ENCODE measurements at regions not wholly inside any gene's neighbourhood (a gene's known extent, or its start where the extent isn't known, plus 50 kb on each side); places are given as distances from the start of the nearest gene placed in this dataset.

GRCh38 chr9:18405240-18405639 is 68.7 kb upstream of the ADAMTSL1 start:
- no peak for DNase-seq

- DNase-seq = no peak
These were observed 63.0 kb upstream of the ADAMTSL1 start for GRCh38 chr9:18410983-18411382.

- DNase-seq = no peak
These were observed 52.6 kb upstream of the ADAMTSL1 start for GRCh38 chr9:18421391-18421790.

- DNase-seq = no peak
These were observed 51.5 kb upstream of the ADAMTSL1 start for GRCh38 chr9:18422296-18423036.

GRCh38 chr9:18423791-18424531 is 50.0 kb upstream of the ADAMTSL1 start:
- DNase-seq = no peak
